Upper lobe of left lung (tissue), 4 donors: ENCODE measurements at regions not wholly inside any gene's neighbourhood (a gene's known extent, or its start where the extent isn't known, plus 50 kb on each side); places are given as distances from the start of the nearest gene placed in this dataset.

Experiments used
- CTCF ChIP-seq, 6 experiments: fragments of 450-650 bp in 4 of 6; fragments of 200-600 bp in 2 of 6; sonication (generic) in 2 of 6; IDR thresholded peaks; one replicate each; pipeline ENCODE4 v1.5.1; 2016 to 2019; ENCODE audit warnings: antibody characterized with exemption in 6 of 6
- POLR2A ChIP-seq, 4 donors: fragments of 450-650 bp; IDR thresholded peaks; one replicate each; pipeline ENCODE4 v1.5.1; 2016 to 2017; ENCODE audit warnings: antibody characterized with exemption in 4 of 4, mild to moderate bottlenecking in 2 of 4
- POLR2AphosphoS5 ChIP-seq, 2 donors: sonication (generic); formaldehyde crosslinking; IDR thresholded peaks; one replicate each; pipeline ENCODE4 v1.5.1; 2017; ENCODE audit warnings: antibody characterized with exemption in 2 of 2

GRCh38 chr2:6445156-6445555 lies 420.6 kb downstream of the CMPK2 start:
- TF ChIP-seq CTCF (IDR thresholded peaks at IDR 0.05), result no peak
- TF ChIP-seq POLR2A (IDR thresholded peaks at IDR 0.05), result no peak
- no peak for TF ChIP-seq POLR2AphosphoS5 (IDR thresholded peaks at IDR 0.05)
